Nephron (organoid): ENCODE measurements at regions not wholly inside any gene's neighbourhood (a gene's known extent, or its start where the extent isn't known, plus 50 kb on each side); places are given as distances from the start of the nearest gene placed in this dataset.
A peak's percentile ranks its signal among the peaks of the same experiment; 100 is the strongest.

ENCODE experiments used
- H3K27ac Mint-ChIP-seq, 3 experiments: 2 replicates each; pipeline ENCODE4 v1.8.0; 2020; ENCODE audit warnings: mixed read lengths in 3 of 3, mild to moderate bottlenecking in 2 of 3, moderate library complexity in 1 of 3
- H3K27me3 Mint-ChIP-seq: 2 replicates; pipeline ENCODE4 v1.8.0; 2021; ENCODE audit warnings: low read depth, mild to moderate bottlenecking, moderate library complexity, mixed read lengths
- H3K36me3 Mint-ChIP-seq: 2 replicates; pipeline ENCODE4 v1.8.0; 2020; ENCODE audit warnings: low read depth, mixed read lengths
- H3K4me1 Mint-ChIP-seq: 2 replicates; pipeline ENCODE4 v1.8.0; 2020; ENCODE audit warnings: mixed read lengths
- H3K4me3 Mint-ChIP-seq, 3 experiments: 2 replicates each; pipeline ENCODE4 v1.8.0; 2020; ENCODE audit warnings: mild to moderate bottlenecking in 3 of 3, mixed read lengths in 3 of 3, moderate library complexity in 2 of 3
- H3K9me3 Mint-ChIP-seq: 2 replicates; pipeline ENCODE4 v1.8.0; 2020; ENCODE audit warnings: mixed read lengths
- CTCF ChIP-seq, 3 experiments: fragments of 200-600 bp; sonication (generic); IDR thresholded peaks; one replicate each; pipeline ENCODE4 v1.5.0; 2021; ENCODE audit warnings: antibody characterized with exemption in 3 of 3; ENCODE audit not compliant: unreplicated experiment in 3 of 3

- Mint-ChIP-seq H3K36me3 (no peaks in the 10 kb centered on the region), H3K4me1 (peaks cover 10% of the 10 kb centered on the region), H3K9me3 (peaks cover 4% of the 10 kb centered on the region), H3K27ac (no peak overlapping the region), H3K27me3 (peaks cover 11% of the 10 kb centered on the region), H3K4me3 (peak overlapping the region in 1 of 3 experiments; percentile 21)
- TF ChIP-seq CTCF (IDR thresholded peaks at IDR 0.05; ENCODE audit: unreplicated experiment in 3 of 3), result no peak
These were observed 185.1 kb downstream of the CLIC5 start for GRCh38 chr6:45830441-45831139.

- H3K4me3 Mint-ChIP-seq, result no peak overlapping the region
- no peak overlapping the region for H3K27ac Mint-ChIP-seq
- peaks cover 9% of the 10 kb centered on the region for H3K27me3 Mint-ChIP-seq
- H3K9me3 Mint-ChIP-seq, result peaks cover 4% of the 10 kb centered on the region
- peaks cover 10% of the 10 kb centered on the region for H3K4me1 Mint-ChIP-seq
- no peak for TF ChIP-seq CTCF (IDR thresholded peaks at IDR 0.05; ENCODE audit: unreplicated experiment in 3 of 3)
- no peaks in the 10 kb centered on the region for H3K36me3 Mint-ChIP-seq
These were observed 185.8 kb downstream of the CLIC5 start for GRCh38 chr6:45829873-45830272.

GRCh38 chr6:45827952-45828530 is 187.6 kb downstream of the CLIC5 start:
- Mint-ChIP-seq H3K27me3 (peaks cover 9% of the 10 kb centered on the region), H3K27ac (no peak overlapping the region), H3K4me1 (peaks cover 10% of the 10 kb centered on the region), H3K9me3 (peaks cover 4% of the 10 kb centered on the region), H3K4me3 (no peak overlapping the region), H3K36me3 (no peaks in the 10 kb centered on the region)
- no peak for TF ChIP-seq CTCF (IDR thresholded peaks at IDR 0.05; ENCODE audit: unreplicated experiment in 3 of 3)

- no peak overlapping the region for H3K4me3 Mint-ChIP-seq
These were observed 192.8 kb downstream of the CLIC5 start for GRCh38 chr6:45822873-45823272.

GRCh38 chr6:45822246-45822812 is 193.3 kb downstream of the CLIC5 start:
- no peaks in the 10 kb centered on the region for H3K9me3 Mint-ChIP-seq
- TF ChIP-seq CTCF (IDR thresholded peaks at IDR 0.05; ENCODE audit: unreplicated experiment in 3 of 3), result no peak
- no peak overlapping the region for H3K4me3 Mint-ChIP-seq
- no peaks in the 10 kb centered on the region for H3K36me3 Mint-ChIP-seq
- H3K27me3 Mint-ChIP-seq, result peaks cover 6% of the 10 kb centered on the region
- H3K27ac Mint-ChIP-seq, result no peak overlapping the region
- peaks cover 3% of the 10 kb centered on the region for H3K4me1 Mint-ChIP-seq

More at GRCh38 chr6:45822873-45823272, 192.8 kb downstream of the CLIC5 start:
- H3K9me3 Mint-ChIP-seq, result no peaks in the 10 kb centered on the region
- peaks cover 3% of the 10 kb centered on the region for H3K4me1 Mint-ChIP-seq
- TF ChIP-seq CTCF (IDR thresholded peaks at IDR 0.05; ENCODE audit: unreplicated experiment in 3 of 3), result no peak
- no peaks in the 10 kb centered on the region for H3K36me3 Mint-ChIP-seq
- peaks cover 11% of the 10 kb centered on the region for H3K27me3 Mint-ChIP-seq
- no peak overlapping the region for H3K27ac Mint-ChIP-seq
